ENCODE measurements at regions not wholly inside any gene's neighbourhood (a gene's known extent, or its start where the extent isn't known, plus 50 kb on each side); places are given as distances from the start of the nearest gene placed in this dataset.
"Not testable (repeated sequence)": the region's sequence is repeated elsewhere in the genome, so short reads cannot be mapped to it uniquely, and the experiment has no call there.

DNA sequence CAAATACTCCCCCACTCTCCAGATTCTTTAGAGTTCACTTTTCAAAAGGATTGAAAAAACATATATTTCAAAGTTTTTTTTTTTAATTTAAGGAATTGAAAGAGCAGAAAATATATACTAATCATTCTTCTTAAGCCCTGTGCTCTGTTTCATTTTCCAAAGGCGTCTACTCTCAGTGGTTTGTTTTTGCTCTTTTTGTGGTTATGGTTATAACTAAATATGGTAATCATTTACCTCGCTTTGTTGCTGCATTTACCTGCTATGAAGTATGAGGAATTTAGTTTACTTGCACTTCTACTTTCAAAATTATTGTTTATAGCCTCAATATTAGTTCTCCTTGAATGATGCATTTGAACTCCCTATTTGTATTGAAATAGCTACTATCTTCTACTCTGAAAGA is 55.9 kb upstream of the LRRK2 start:
- Histone ChIP-seq H3K79me2 (ENCODE audit: low read length) (no peaks in the 10 kb centered on the region), H3K4me2 (ENCODE audit: low read length) (peak overlapping the region; percentile 63), H4K20me1 (ENCODE audit: insufficient read depth, low read length) (no peaks in the 10 kb centered on the region), H3K9me3 (ENCODE audit: insufficient read depth, low read length) (peaks cover 26% of the 10 kb centered on the region), H3K27me3 (ENCODE audit: low read depth, low read length) (no peaks in the 10 kb centered on the region), H3K4me1 (ENCODE audit: low read length) (peaks cover 41% of the 10 kb centered on the region), H3K27ac (ENCODE audit: low read length) (peak overlapping the region; percentile 92), H3K4me3 (ENCODE audit: low read length) (peak overlapping the region; percentile 59), H2AFZ (ENCODE audit: low read depth, low read length) (no peak overlapping the region), H3K9ac (ENCODE audit: low read length) (peak overlapping the region; percentile 65), H3K36me3 (replicated peaks; ENCODE audit: low read depth, low read length) (peaks cover 27% of the 10 kb centered on the region)
- TF ChIP-seq, protein P1, sequence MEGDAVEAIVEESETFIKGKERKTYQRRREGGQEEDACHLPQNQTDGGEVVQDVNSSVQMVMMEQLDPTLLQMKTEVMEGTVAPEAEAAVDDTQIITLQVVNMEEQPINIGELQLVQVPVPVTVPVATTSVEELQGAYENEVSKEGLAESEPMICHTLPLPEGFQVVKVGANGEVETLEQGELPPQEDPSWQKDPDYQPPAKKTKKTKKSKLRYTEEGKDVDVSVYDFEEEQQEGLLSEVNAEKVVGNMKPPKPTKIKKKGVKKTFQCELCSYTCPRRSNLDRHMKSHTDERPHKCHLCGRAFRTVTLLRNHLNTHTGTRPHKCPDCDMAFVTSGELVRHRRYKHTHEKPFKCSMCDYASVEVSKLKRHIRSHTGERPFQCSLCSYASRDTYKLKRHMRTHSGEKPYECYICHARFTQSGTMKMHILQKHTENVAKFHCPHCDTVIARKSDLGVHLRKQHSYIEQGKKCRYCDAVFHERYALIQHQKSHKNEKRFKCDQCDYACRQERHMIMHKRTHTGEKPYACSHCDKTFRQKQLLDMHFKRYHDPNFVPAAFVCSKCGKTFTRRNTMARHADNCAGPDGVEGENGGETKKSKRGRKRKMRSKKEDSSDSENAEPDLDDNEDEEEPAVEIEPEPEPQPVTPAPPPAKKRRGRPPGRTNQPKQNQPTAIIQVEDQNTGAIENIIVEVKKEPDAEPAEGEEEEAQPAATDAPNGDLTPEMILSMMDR (IDR thresholded peaks at IDR 0.05; ENCODE audit: low read depth, low read length) = no peak
- peak; percentile 75 for TF ChIP-seq EZH2phosphoT487 (IDR thresholded peaks at IDR 0.05; ENCODE audit: low read depth)

DNA sequence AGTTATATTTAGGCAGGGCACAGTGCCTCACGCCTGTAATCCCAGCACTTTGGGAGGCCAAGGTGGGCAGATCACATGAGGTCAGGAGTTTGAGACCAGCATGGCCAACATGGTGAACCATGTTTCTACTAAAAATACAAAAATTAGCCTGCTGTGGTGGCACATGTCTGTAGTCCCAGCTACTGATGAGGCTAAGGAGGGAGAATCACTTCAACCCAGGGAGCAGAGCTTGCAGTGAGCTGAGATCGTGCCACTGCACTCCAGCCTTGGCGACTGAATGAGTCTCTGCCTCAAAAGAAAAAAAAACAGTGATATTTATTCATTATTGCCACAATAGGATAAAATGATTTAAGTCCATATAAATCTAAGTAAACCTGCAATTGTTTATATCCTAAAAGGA is 56.4 kb upstream of the LRRK2 start:
- Histone ChIP-seq H3K4me2 (ENCODE audit: low read length) (peak overlapping the region; percentile 63), H3K4me1 (ENCODE audit: low read length) (peaks cover 41% of the 10 kb centered on the region), H3K4me3 (ENCODE audit: low read length) (peak overlapping the region; percentile 59), H3K9me3 (ENCODE audit: insufficient read depth, low read length) (peaks cover 26% of the 10 kb centered on the region), H3K27ac (ENCODE audit: low read length) (peak overlapping the region; percentile 92), H3K36me3 (replicated peaks; ENCODE audit: low read depth, low read length) (peaks cover 28% of the 10 kb centered on the region), H3K9ac (ENCODE audit: low read length) (peak overlapping the region; percentile 65)
- not testable (repeated sequence) for H4K20me1 ChIP-seq (ENCODE audit: insufficient read depth, low read length); H3K27me3 ChIP-seq (ENCODE audit: low read depth, low read length); H2AFZ ChIP-seq (ENCODE audit: low read depth, low read length); H3K79me2 ChIP-seq (ENCODE audit: low read length)

DNA sequence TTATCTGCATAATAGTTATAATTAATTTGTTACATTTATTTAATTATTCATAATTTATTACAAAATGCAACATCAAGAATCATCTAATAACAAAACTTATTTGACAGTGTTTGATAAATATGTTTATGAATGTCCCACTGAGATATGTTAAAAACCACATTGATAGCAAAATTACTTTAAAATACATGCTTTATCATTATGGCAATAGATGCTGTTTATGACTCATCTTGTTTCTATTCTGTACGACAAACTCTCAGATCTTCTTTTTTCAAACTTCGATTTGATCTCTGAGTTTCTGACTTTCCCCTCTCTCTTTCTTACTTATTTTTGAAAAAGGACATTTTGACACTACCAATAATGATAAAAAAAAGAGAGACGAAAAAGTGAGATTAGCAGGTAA is 56.8 kb upstream of the LRRK2 start:
- H3K9me3 ChIP-seq (ENCODE audit: insufficient read depth, low read length) = peaks cover 30% of the 10 kb centered on the region
- H3K4me3 ChIP-seq (ENCODE audit: low read length) = peak overlapping the region; percentile 59
- H3K4me1 ChIP-seq (ENCODE audit: low read length) = peaks cover 41% of the 10 kb centered on the region
- H3K27me3 ChIP-seq (ENCODE audit: low read depth, low read length) = no peaks in the 10 kb centered on the region
- H2AFZ ChIP-seq (ENCODE audit: low read depth, low read length) = no peak overlapping the region
- peaks cover 31% of the 10 kb centered on the region for H3K36me3 ChIP-seq (replicated peaks; ENCODE audit: low read depth, low read length)
- no peaks in the 10 kb centered on the region for H3K79me2 ChIP-seq (ENCODE audit: low read length)
- no peaks in the 10 kb centered on the region for H4K20me1 ChIP-seq (ENCODE audit: insufficient read depth, low read length)
- peak overlapping the region; percentile 92 for H3K27ac ChIP-seq (ENCODE audit: low read length)
- H3K9ac ChIP-seq (ENCODE audit: low read length) = peak overlapping the region; percentile 65
- TF ChIP-seq, protein P1 (IDR thresholded peaks at IDR 0.05; ENCODE audit: low read depth, low read length) = no peak
- TF ChIP-seq EZH2phosphoT487 (IDR thresholded peaks at IDR 0.05; ENCODE audit: low read depth) = no peak
- peak overlapping the region; percentile 63 for H3K4me2 ChIP-seq (ENCODE audit: low read length)

DNA sequence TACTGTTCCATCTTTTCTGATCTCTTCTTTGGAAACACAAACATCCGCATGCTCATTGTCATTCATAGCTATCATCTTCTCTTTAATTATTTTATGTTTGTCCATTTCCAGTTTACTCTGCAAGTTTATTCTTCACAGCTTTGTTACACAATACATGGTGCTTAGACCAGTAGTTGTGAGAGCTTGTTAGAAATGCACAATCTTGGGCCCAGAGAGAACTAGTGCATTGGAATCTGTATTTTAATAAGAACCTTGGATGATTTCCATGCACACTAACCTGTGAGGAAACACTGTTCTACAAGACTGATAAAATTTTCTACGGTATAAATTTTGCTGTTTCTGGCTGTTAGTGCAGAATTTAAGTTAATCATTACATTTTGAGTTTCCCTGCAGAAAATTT is 59.3 kb upstream of the SLC2A13 start:
- peaks cover 29% of the 10 kb centered on the region for H3K36me3 ChIP-seq (replicated peaks; ENCODE audit: low read depth, low read length)
- no peaks in the 10 kb centered on the region for H3K79me2 ChIP-seq (ENCODE audit: low read length)
- no peak overlapping the region for H3K4me2 ChIP-seq (ENCODE audit: low read length)
- no peak for TF ChIP-seq EZH2phosphoT487 (IDR thresholded peaks at IDR 0.05; ENCODE audit: low read depth)
- TF ChIP-seq, protein P1 (IDR thresholded peaks at IDR 0.05; ENCODE audit: low read depth, low read length) = no peak
- peaks cover 50% of the 10 kb centered on the region; the same call in 1 of the 2 replicates for H3K9me3 ChIP-seq (ENCODE audit: insufficient read depth, low read length)
- H3K9ac ChIP-seq (ENCODE audit: low read length) = no peak overlapping the region
- peaks cover 25% of the 10 kb centered on the region for H3K4me1 ChIP-seq (ENCODE audit: low read length)
- no peak overlapping the region for H3K27ac ChIP-seq (ENCODE audit: low read length)
- H4K20me1 ChIP-seq (ENCODE audit: insufficient read depth, low read length) = no peaks in the 10 kb centered on the region
- H3K27me3 ChIP-seq (ENCODE audit: low read depth, low read length) = no peaks in the 10 kb centered on the region
- H2AFZ ChIP-seq (ENCODE audit: low read depth, low read length) = no peak overlapping the region
- no peak overlapping the region for H3K4me3 ChIP-seq (ENCODE audit: low read length)

DNA sequence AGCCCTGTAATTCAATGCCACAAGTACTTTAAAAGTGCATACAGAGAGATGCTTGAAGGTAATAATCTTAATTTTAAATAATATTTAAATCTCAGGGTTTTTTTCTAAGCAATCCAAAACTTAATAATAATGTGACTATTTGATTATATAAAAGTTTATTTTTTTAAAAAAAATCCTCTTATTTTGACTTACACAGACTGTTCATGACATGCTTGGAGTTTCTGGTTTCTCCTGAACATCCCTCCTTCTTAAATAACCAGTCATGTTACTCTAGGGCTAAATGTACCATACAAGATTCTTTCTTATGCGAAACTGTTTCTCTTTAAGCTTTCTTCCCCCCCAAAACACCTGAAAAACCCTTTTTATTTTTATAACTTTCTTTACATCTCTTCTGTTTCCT is 58.2 kb upstream of the SLC2A13 start:
- Histone ChIP-seq H4K20me1 (ENCODE audit: insufficient read depth, low read length) (no peaks in the 10 kb centered on the region), H2AFZ (ENCODE audit: low read depth, low read length) (no peak overlapping the region), H3K9me3 (ENCODE audit: insufficient read depth, low read length) (peaks cover 59% of the 10 kb centered on the region; the same call in 1 of the 2 replicates), H3K27me3 (ENCODE audit: low read depth, low read length) (no peaks in the 10 kb centered on the region), H3K27ac (ENCODE audit: low read length) (no peak overlapping the region), H3K36me3 (replicated peaks; ENCODE audit: low read depth, low read length) (peaks cover 37% of the 10 kb centered on the region), H3K4me2 (ENCODE audit: low read length) (no peak overlapping the region), H3K9ac (ENCODE audit: low read length) (no peak overlapping the region), H3K79me2 (ENCODE audit: low read length) (no peaks in the 10 kb centered on the region), H3K4me1 (ENCODE audit: low read length) (peaks cover 21% of the 10 kb centered on the region), H3K4me3 (ENCODE audit: low read length) (no peak overlapping the region)
- TF ChIP-seq, protein P1 (IDR thresholded peaks at IDR 0.05; ENCODE audit: low read depth, low read length) = no peak
- no peak for TF ChIP-seq EZH2phosphoT487 (IDR thresholded peaks at IDR 0.05; ENCODE audit: low read depth)

All from OCI-LY3 (cell line).